RPMI7951 (cell line): ENCODE measurements at regions not wholly inside any gene's neighbourhood (a gene's known extent, or its start where the extent isn't known, plus 50 kb on each side); places are given as distances from the start of the nearest gene placed in this dataset.

ENCODE experiments used
- DNase-seq: peaks from one replicate; pipeline ENCODE4 v3.0.0-alpha.2; 2012; ENCODE audit warnings: low read depth

GRCh38 chr2:74735009-74735408 lies 81.0 kb downstream of the SEMA4F start:
- no peak for DNase-seq

GRCh38 chr2:74735564-74735963 lies 81.5 kb downstream of the SEMA4F start:
- no peak for DNase-seq

GRCh38 chr2:74736589-74736988 lies 82.5 kb downstream of the SEMA4F start:
- no peak for DNase-seq

- no peak for DNase-seq
Observed at GRCh38 chr2:74738586-74738985, 84.5 kb downstream of the SEMA4F start.

GRCh38 chr2:74739129-74739528 lies 85.1 kb downstream of the SEMA4F start:
- peak; percentile 36 for DNase-seq

- no peak for DNase-seq
Observed at GRCh38 chr2:74739733-74740241, 85.7 kb downstream of the SEMA4F start.

GRCh38 chr2:74740395-74740740 lies 86.3 kb downstream of the SEMA4F start:
- no peak for DNase-seq

- DNase-seq: peak; percentile 95
Observed at GRCh38 chr2:74740741-74741431, 86.8 kb downstream of the SEMA4F start.

GRCh38 chr2:74741629-74742028 lies 87.6 kb downstream of the SEMA4F start:
- no peak for DNase-seq

GRCh38 chr2:74742471-74742870 lies 88.4 kb downstream of the SEMA4F start:
- DNase-seq: no peak

- DNase-seq: no peak
Observed at GRCh38 chr2:74743039-74743438, 89.0 kb downstream of the SEMA4F start.

GRCh38 chr2:74743778-74744177 lies 89.7 kb downstream of the SEMA4F start:
- no peak for DNase-seq

GRCh38 chr2:74744731-74745515 lies 89.0 kb upstream of the HK2 start:
- DNase-seq: no peak

- no peak for DNase-seq
Observed at GRCh38 chr2:74745766-74746165, 88.2 kb upstream of the HK2 start.

- no peak for DNase-seq
Observed at GRCh38 chr2:74746480-74746879, 87.4 kb upstream of the HK2 start.

GRCh38 chr2:74747411-74748080 lies 86.4 kb upstream of the HK2 start:
- DNase-seq: peak; percentile 65

- DNase-seq: no peak
Observed at GRCh38 chr2:74748665-74749064, 85.3 kb upstream of the HK2 start.

GRCh38 chr2:74749432-74749831 lies 84.5 kb upstream of the HK2 start:
- DNase-seq: no peak

GRCh38 chr2:74751981-74752851 lies 81.7 kb upstream of the HK2 start:
- DNase-seq: no peak

GRCh38 chr2:74755386-74755785 lies 78.5 kb upstream of the HK2 start:
- no peak for DNase-seq

- no peak for DNase-seq
Observed at GRCh38 chr2:74756356-74756890, 77.5 kb upstream of the HK2 start.
